MG63 (cell line): ENCODE measurements at regions not wholly inside any gene's neighbourhood (a gene's known extent, or its start where the extent isn't known, plus 50 kb on each side); places are given as distances from the start of the nearest gene placed in this dataset.

Experiments
- DNase-seq: peaks from one replicate; pipeline ENCODE4 v3.0.0-alpha.2; 2020
- H3K27me3 ChIP-seq: fragments of 250-450 bp; sonication (Bioruptor Pico); 2 replicates; pipeline ENCODE4 v1.5.1; 2020; ENCODE audit warnings: mild to moderate bottlenecking, moderate library complexity
- H3K36me3 ChIP-seq: fragments of 250-450 bp; sonication (Bioruptor Pico); 2 replicates; pipeline ENCODE4 v1.5.1; 2020; ENCODE audit warnings: mild to moderate bottlenecking, moderate library complexity
- H3K4me3 ChIP-seq: fragments of 250-450 bp; sonication (Bioruptor Pico); 2 replicates; pipeline ENCODE4 v1.5.1; 2020; ENCODE audit warnings: mild to moderate bottlenecking, moderate library complexity
- H3K9me3 ChIP-seq: fragments of 250-450 bp; sonication (Bioruptor Pico); 2 replicates; pipeline ENCODE4 v1.5.1; 2020; ENCODE audit warnings: mild to moderate bottlenecking, moderate library complexity

GRCh38 chr6:56382416-56382940 lies 135.1 kb upstream of the COL21A1 start:
- no peaks in the 10 kb centered on the region for H3K36me3 ChIP-seq
- H3K4me3 ChIP-seq: no peak overlapping the region
- H3K9me3 ChIP-seq: no peaks in the 10 kb centered on the region
- DNase-seq: no peak
- no peaks in the 10 kb centered on the region for H3K27me3 ChIP-seq

DNA sequence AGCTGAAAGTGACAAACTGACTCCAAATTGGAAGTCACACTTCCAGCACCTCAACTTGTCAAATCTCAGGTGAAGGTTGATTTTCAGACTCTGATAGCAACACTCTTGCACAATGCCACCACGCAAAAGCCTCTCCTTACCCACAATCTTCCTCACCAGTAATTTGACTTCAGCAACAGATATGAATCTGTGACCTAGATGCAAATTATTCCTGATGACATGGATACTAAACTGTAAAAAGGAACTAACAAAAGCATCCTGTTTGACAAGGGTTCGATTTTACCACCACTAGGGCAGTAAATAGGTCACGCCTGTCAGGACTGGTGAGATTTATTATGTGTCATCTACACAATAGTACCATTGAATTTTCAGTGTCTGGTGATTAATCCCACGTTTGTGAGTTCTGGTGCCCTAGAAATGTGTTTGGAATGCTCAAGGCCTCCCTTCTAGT lies 134.4 kb upstream of the COL21A1 start:
- Histone ChIP-seq H3K27me3 (no peaks in the 10 kb centered on the region), H3K36me3 (no peaks in the 10 kb centered on the region), H3K9me3 (no peaks in the 10 kb centered on the region), H3K4me3 (no peak overlapping the region)
- no peak for DNase-seq

- Histone ChIP-seq H3K9me3 (no peaks in the 10 kb centered on the region), H3K36me3 (no peaks in the 10 kb centered on the region), H3K27me3 (no peaks in the 10 kb centered on the region), H3K4me3 (no peak overlapping the region)
- DNase-seq: no peak
Observed at GRCh38 chr6:56380476-56380875, 133.1 kb upstream of the COL21A1 start.

- H3K9me3 ChIP-seq: no peaks in the 10 kb centered on the region
- H3K27me3 ChIP-seq: no peaks in the 10 kb centered on the region
- H3K4me3 ChIP-seq: no peak overlapping the region
- no peak for DNase-seq
- H3K36me3 ChIP-seq: no peaks in the 10 kb centered on the region
Observed at GRCh38 chr6:56378966-56379585, 131.7 kb upstream of the COL21A1 start.

DNA sequence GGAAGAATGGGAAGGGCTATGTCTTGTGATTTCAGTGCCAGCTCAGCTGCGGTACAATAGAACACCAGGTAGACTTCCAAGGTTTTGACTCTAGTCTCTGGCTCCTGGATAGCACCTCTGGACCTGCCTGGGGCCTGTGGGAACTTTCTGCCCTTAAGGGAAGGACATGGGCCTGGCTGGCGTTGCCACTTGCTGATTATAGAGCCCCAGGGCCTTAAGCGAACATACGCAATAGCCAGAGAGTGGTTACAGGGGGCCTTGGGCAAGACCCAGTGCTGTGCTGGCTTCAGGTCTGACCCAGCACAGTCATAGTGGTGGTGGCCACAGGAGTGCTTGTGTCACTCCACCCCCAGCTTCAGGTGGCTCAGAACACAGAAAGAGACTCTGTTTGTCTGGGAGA lies 131.1 kb upstream of the COL21A1 start:
- Histone ChIP-seq H3K27me3 (no peaks in the 10 kb centered on the region), H3K4me3 (no peak overlapping the region), H3K36me3 (no peaks in the 10 kb centered on the region)

DNA sequence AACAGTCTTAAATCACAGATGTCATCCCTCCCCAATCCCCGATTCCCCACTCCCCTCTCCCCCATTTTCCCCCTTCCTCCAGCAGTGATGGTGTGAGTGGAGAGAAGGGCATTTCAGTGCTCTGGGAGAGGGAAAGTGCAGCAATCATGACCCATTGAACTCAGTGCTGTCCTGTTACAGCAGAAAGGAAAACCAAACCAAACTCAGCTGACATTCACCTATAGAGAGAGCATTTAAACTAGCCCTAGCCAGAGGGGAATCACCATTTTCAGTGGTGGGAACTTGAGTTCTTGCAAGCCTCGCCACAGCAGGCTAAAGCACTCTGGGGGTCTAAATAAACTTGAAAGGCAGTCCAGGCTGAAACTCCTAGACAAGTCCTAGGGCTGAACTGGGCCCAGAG lies 129.9 kb upstream of the COL21A1 start:
- no peaks in the 10 kb centered on the region for H3K27me3 ChIP-seq
- DNase-seq: no peak
- no peaks in the 10 kb centered on the region for H3K36me3 ChIP-seq
- no peak overlapping the region for H3K4me3 ChIP-seq
- H3K9me3 ChIP-seq: no peaks in the 10 kb centered on the region

More for the DNA sequence above, 131.1 kb upstream of the COL21A1 start:
- DNase-seq: no peak
- no peaks in the 10 kb centered on the region for H3K9me3 ChIP-seq

DNA sequence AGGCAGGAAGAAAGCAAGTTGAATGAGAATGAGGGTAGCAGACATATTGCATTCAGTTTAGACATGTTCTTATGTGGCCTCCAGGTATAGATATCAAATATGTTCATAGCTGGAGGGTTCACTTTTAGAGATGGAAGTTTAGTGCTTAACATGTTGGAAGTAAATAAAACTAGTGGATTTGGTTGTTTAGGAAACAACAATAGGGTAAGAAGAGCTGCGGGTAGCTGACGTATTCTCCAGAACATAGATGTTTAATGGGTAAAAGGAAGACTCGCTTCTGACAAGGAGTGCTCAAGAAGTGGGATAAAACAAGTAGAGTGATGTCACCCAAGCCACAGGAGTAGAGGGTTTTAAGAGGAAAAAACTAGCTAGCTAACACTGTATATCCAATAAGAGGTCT lies 128.4 kb upstream of the COL21A1 start:
- Histone ChIP-seq H3K27me3 (no peaks in the 10 kb centered on the region), H3K4me3 (no peak overlapping the region), H3K36me3 (no peaks in the 10 kb centered on the region), H3K9me3 (no peaks in the 10 kb centered on the region)
- DNase-seq: no peak

GRCh38 chr6:56374841-56375369 lies 127.5 kb upstream of the COL21A1 start:
- no peak for DNase-seq
- Histone ChIP-seq H3K36me3 (no peaks in the 10 kb centered on the region), H3K4me3 (no peak overlapping the region), H3K9me3 (no peaks in the 10 kb centered on the region), H3K27me3 (no peaks in the 10 kb centered on the region)

DNA sequence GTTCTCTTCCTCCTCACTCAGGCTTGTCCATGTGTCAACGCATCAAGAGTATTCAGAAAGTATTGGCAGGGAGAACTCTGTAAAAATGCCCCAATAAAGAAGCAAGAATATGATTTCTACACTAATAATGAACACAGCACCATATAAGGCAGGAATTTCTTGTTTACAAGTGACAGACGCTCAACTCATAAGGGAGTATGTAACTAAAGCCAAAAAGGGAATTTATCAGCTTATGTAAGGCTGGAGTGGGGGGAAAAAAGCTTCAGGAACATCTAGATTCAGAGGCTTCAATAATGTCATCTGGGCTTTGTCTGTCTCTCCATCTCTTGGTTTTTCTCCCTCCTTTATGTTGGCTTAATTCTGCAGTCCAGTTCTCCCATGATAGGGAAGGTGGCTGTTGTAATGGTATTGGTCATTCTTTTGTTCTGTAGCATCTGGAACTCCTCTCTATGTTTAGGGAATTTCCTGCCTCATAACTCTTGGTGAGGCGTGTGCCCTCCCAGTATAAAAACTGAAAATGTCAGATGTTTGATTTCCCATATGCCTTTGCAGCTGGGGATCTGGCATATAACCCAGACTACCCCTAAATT lies 125.1 kb upstream of the COL21A1 start:
- Histone ChIP-seq H3K4me3 (no peak overlapping the region), H3K9me3 (no peaks in the 10 kb centered on the region), H3K27me3 (no peaks in the 10 kb centered on the region), H3K36me3 (no peaks in the 10 kb centered on the region)
- no peak for DNase-seq

- DNase-seq: peak; percentile 60
- no peaks in the 10 kb centered on the region for H3K27me3 ChIP-seq
Observed at GRCh38 chr6:56370561-56371211, 123.3 kb upstream of the COL21A1 start.

DNA sequence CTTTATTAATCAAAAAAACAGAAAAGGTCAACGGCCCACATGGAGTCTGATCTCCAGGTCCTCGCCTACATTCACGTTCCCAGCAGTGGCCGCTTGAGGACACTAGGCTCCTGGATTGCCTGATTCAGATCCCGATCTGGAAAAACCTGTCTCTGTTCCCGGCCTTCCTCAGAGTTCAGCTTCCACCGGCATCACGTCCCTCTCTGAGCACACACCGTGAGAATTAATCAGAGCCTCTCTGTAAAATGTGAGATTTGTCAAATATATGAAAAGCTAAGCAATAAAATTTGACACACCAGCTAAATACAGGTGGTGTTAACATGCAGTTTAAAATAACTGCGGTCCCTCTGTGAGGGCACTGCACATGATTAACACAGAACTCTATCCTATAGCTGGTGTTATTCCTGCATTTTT lies 122.8 kb upstream of the COL21A1 start:
- Histone ChIP-seq H3K27me3 (no peaks in the 10 kb centered on the region), H3K4me3 (no peak overlapping the region), H3K9me3 (no peaks in the 10 kb centered on the region), H3K36me3 (no peaks in the 10 kb centered on the region)
- no peak for DNase-seq

More at GRCh38 chr6:56370561-56371211, 123.3 kb upstream of the COL21A1 start:
- no peak overlapping the region for H3K4me3 ChIP-seq
- H3K36me3 ChIP-seq: no peaks in the 10 kb centered on the region
- no peaks in the 10 kb centered on the region for H3K9me3 ChIP-seq

GRCh38 chr6:56368491-56368890 lies 121.1 kb upstream of the COL21A1 start:
- no peaks in the 10 kb centered on the region for H3K27me3 ChIP-seq
- H3K36me3 ChIP-seq: no peaks in the 10 kb centered on the region
- H3K9me3 ChIP-seq: no peaks in the 10 kb centered on the region
- no peak overlapping the region for H3K4me3 ChIP-seq
- DNase-seq: no peak

DNA sequence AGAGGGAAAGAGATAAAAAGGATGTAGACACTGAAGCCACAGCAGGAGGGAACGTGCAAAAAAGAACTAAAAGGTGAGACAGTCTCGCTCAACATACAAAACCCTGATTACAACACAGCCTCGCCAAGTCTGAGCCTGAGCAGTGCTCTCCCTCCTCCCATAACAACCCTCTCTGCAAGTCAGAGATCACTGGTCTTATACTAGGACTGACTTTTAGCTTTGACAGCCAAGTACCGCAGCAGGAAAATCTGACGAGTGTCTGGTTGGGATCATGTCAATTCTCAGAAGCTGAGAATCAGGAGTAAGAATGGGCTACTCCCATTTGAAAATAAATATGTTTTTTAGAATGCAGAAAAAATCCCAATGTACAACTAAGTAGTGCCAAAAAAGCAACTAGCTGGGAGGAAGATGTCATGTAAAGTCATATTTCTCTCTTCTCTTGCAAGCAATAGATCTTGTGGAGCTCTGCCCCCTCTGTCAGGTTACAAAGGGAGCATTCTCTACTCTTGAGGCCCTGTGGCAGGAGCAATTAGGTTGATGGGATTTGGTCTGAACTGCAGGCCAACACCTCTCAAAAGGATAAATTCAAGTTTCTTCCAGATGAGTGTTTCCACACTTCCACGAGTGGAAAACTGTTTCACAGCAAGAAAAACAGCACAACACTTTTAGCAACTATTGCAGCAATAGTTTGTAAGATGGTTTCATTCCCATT lies 118.9 kb upstream of the COL21A1 start:
- Histone ChIP-seq H3K27me3 (no peaks in the 10 kb centered on the region), H3K9me3 (no peaks in the 10 kb centered on the region), H3K4me3 (no peak overlapping the region), H3K36me3 (no peaks in the 10 kb centered on the region)
- no peak for DNase-seq

GRCh38 chr6:56364827-56365339 lies 117.5 kb upstream of the COL21A1 start:
- DNase-seq: no peak
- Histone ChIP-seq H3K27me3 (no peaks in the 10 kb centered on the region), H3K4me3 (no peak overlapping the region), H3K36me3 (no peaks in the 10 kb centered on the region), H3K9me3 (no peaks in the 10 kb centered on the region)

- Histone ChIP-seq H3K9me3 (no peaks in the 10 kb centered on the region), H3K27me3 (no peaks in the 10 kb centered on the region), H3K36me3 (no peaks in the 10 kb centered on the region), H3K4me3 (no peak overlapping the region)
- no peak for DNase-seq
Observed at GRCh38 chr6:56364431-56364826, 117.0 kb upstream of the COL21A1 start.

DNA sequence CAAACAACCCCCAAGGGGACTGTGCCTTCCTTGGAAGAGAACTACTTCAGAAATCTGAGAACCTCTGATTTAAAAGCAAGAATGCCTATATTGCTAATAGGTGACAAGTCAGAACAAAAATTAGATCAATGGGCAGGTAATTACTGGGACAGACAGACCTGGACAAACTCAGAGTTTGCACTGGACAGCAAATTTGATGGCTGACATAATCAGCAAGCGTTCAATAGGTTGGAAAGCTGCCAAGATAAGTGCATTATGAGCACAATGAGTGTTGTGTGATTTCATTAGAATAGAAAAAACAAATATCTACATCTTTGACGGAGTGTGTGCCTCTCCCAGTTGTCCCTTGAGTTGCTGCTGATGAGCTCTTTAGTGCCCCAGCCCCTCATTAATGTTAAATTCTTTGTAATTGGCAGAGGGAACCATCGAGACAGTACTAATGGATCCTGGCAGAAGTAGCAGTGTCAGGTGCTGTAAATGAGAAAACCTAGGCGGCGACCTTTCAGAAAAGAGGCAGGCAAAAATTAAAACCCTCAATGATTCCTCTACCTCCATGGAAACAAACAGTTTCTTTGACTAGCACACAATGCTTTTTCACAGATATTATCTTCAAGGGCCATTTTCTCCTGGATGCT lies 116.5 kb upstream of the COL21A1 start:
- no peak for DNase-seq
- Histone ChIP-seq H3K9me3 (no peaks in the 10 kb centered on the region), H3K4me3 (no peak overlapping the region), H3K36me3 (no peaks in the 10 kb centered on the region), H3K27me3 (no peaks in the 10 kb centered on the region)
